Gastrocnemius medialis (tissue), 4 donors: ENCODE measurements at regions not wholly inside any gene's neighbourhood (a gene's known extent, or its start where the extent isn't known, plus 50 kb on each side); places are given as distances from the start of the nearest gene placed in this dataset.

Experiments
- POLR2A ChIP-seq, 2 donors: fragments of 450-650 bp; IDR thresholded peaks; one replicate each; pipeline ENCODE4 v1.6.1; 2017; ENCODE audit warnings: antibody characterized with exemption in 2 of 2, mild to moderate bottlenecking in 2 of 2, moderate library complexity in 2 of 2
- TF ChIP-seq, protein P1 (sequence below), 5 experiments: fragments of 450-650 bp in 3 of 5; fragments of 200-600 bp in 2 of 5; sonication (generic) in 2 of 5; IDR thresholded peaks in 4 of 5; conservative IDR thresholded peaks in 1 of 5; 1 replicate in 4 of 5; 2 replicates in 1 of 5; pipeline ENCODE4 v1.5.1; 2016 to 2019; ENCODE audit warnings: antibody characterized with exemption in 5 of 5, mild to moderate bottlenecking in 3 of 5, moderate library complexity in 3 of 5

GRCh38 chr10:118520116-118520742 lies 75.2 kb downstream of the PRLHR start:
- no peak for TF ChIP-seq POLR2A (IDR thresholded peaks at IDR 0.05)
- TF ChIP-seq, protein P1, sequence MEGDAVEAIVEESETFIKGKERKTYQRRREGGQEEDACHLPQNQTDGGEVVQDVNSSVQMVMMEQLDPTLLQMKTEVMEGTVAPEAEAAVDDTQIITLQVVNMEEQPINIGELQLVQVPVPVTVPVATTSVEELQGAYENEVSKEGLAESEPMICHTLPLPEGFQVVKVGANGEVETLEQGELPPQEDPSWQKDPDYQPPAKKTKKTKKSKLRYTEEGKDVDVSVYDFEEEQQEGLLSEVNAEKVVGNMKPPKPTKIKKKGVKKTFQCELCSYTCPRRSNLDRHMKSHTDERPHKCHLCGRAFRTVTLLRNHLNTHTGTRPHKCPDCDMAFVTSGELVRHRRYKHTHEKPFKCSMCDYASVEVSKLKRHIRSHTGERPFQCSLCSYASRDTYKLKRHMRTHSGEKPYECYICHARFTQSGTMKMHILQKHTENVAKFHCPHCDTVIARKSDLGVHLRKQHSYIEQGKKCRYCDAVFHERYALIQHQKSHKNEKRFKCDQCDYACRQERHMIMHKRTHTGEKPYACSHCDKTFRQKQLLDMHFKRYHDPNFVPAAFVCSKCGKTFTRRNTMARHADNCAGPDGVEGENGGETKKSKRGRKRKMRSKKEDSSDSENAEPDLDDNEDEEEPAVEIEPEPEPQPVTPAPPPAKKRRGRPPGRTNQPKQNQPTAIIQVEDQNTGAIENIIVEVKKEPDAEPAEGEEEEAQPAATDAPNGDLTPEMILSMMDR (IDR thresholded peaks at IDR 0.05 in 4 of 5, conservative IDR thresholded peaks at IDR 0.05 in 1 of 5), result no peak
